ENCODE measurements at regions not wholly inside any gene's neighbourhood (a gene's known extent, or its start where the extent isn't known, plus 50 kb on each side); places are given as distances from the start of the nearest gene placed in this dataset.
"Not testable (repeated sequence)": the region's sequence is repeated elsewhere in the genome, so short reads cannot be mapped to it uniquely, and the experiment has no call there.

DNA sequence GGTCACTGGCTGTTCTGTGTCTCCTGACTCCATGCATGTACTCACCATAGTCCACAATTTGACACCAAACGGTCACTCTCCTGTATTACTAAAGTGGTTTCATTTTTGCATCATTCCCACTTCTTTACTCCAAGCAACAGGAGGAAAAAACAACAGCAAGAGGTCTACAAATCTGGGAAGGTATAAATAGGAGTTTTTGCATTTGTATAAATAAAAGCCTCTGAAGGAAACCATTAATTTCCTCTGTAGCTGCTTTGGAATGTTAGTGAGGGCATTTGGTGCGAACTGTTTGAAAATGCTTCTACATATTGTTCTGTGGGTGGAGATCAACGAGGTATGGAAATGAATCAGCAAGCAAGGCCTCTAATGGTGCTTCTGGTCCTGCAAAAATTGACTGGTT is 148.5 kb upstream of the DLX2 start:
- Mint-ChIP-seq H3K4me3 (no peak overlapping the region), H3K36me3 (no peaks in the 10 kb centered on the region), H3K27me3 (no peaks in the 10 kb centered on the region), H3K27ac (no peak overlapping the region), H3K9me3 (peaks cover 2% of the 10 kb centered on the region), H3K4me1 (peaks cover 33% of the 10 kb centered on the region)
- no peak for DNase-seq

DNA sequence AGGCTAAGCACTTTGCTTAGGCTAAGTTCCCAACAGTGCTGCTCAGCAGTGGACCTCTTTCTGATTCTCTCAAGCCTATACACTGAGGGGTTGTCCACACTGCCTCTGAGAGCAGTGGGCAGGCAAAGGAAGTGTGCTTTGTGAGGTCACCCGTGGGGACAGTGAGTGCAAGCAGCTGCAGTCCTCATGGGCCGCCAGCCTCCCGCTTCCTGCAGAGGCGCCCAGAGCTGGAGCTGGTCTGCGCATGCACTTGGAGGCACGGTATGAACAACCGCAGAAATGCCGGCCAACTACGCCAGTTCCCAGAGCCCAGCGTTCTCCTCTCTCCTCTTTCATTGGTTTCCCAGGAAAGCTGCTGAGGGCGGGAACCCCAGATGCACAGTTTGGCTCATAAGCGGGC is 149.5 kb upstream of the DLX2 start:
- no peak overlapping the region for H3K4me3 Mint-ChIP-seq
- DNase-seq = no peak
- peak overlapping the region; percentile 22 for H3K27ac Mint-ChIP-seq
- H3K27me3 Mint-ChIP-seq = no peaks in the 10 kb centered on the region
- no peaks in the 10 kb centered on the region for H3K36me3 Mint-ChIP-seq
- peaks cover 30% of the 10 kb centered on the region for H3K4me1 Mint-ChIP-seq
- H3K9me3 Mint-ChIP-seq = peaks cover 2% of the 10 kb centered on the region

GRCh38 chr2:172253190-172254052 is 150.7 kb upstream of the DLX2 start:
- Mint-ChIP-seq H3K27ac (peak overlapping the region; percentile 46), H3K4me1 (peaks cover 30% of the 10 kb centered on the region), H3K4me3 (no peak overlapping the region), H3K9me3 (peaks cover 2% of the 10 kb centered on the region), H3K36me3 (no peaks in the 10 kb centered on the region), H3K27me3 (no peaks in the 10 kb centered on the region)
- DNase-seq = peak; percentile 53

GRCh38 chr2:172256886-172257285 is 154.2 kb upstream of the DLX2 start:
- H3K9me3 Mint-ChIP-seq = peaks cover 2% of the 10 kb centered on the region
- no peak overlapping the region for H3K27ac Mint-ChIP-seq

GRCh38 chr2:172259827-172260226 is 157.1 kb upstream of the DLX2 start:
- no peaks in the 10 kb centered on the region for H3K9me3 Mint-ChIP-seq
- no peaks in the 10 kb centered on the region for H3K4me1 Mint-ChIP-seq
- no peaks in the 10 kb centered on the region for H3K36me3 Mint-ChIP-seq
- no peaks in the 10 kb centered on the region for H3K27me3 Mint-ChIP-seq
- no peak for DNase-seq
- H3K27ac Mint-ChIP-seq = no peak overlapping the region
- H3K4me3 Mint-ChIP-seq = no peak overlapping the region

More at GRCh38 chr2:172256886-172257285, 154.2 kb upstream of the DLX2 start:
- Mint-ChIP-seq H3K4me1 (peaks cover 21% of the 10 kb centered on the region), H3K36me3 (no peaks in the 10 kb centered on the region), H3K4me3 (no peak overlapping the region), H3K27me3 (no peaks in the 10 kb centered on the region)
- no peak for DNase-seq

- no peak for DNase-seq
- no peak overlapping the region for H3K4me3 Mint-ChIP-seq
- H3K27me3 Mint-ChIP-seq = no peaks in the 10 kb centered on the region
- H3K27ac Mint-ChIP-seq = no peak overlapping the region
- H3K4me1 Mint-ChIP-seq = no peaks in the 10 kb centered on the region
- H3K36me3 Mint-ChIP-seq = no peaks in the 10 kb centered on the region
- no peaks in the 10 kb centered on the region for H3K9me3 Mint-ChIP-seq
Measured at GRCh38 chr2:172260336-172260735, 157.6 kb upstream of the DLX2 start.

GRCh38 chr2:172261292-172261691 is 158.6 kb upstream of the DLX2 start:
- DNase-seq = no peak
- Mint-ChIP-seq H3K36me3 (no peaks in the 10 kb centered on the region), H3K9me3 (no peaks in the 10 kb centered on the region), H3K4me1 (no peaks in the 10 kb centered on the region), H3K4me3 (no peak overlapping the region), H3K27me3 (no peaks in the 10 kb centered on the region), H3K27ac (no peak overlapping the region)

- Mint-ChIP-seq H3K27me3 (no peaks in the 10 kb centered on the region), H3K27ac (no peak overlapping the region), H3K4me3 (no peak overlapping the region), H3K36me3 (no peaks in the 10 kb centered on the region), H3K4me1 (no peaks in the 10 kb centered on the region), H3K9me3 (no peaks in the 10 kb centered on the region)
- DNase-seq = no peak
Measured at GRCh38 chr2:172262486-172262885, 159.8 kb upstream of the DLX2 start.

- H3K4me1 Mint-ChIP-seq, H3K9me3 Mint-ChIP-seq, DNase-seq, H3K27ac Mint-ChIP-seq, H3K27me3 Mint-ChIP-seq, H3K4me3 Mint-ChIP-seq, H3K36me3 Mint-ChIP-seq: not testable (repeated sequence)
Measured at GRCh38 chr2:172264820-172265219, 162.1 kb upstream of the DLX2 start.

- not testable (repeated sequence) for H3K27me3 Mint-ChIP-seq, H3K27ac Mint-ChIP-seq, H3K9me3 Mint-ChIP-seq, H3K4me3 Mint-ChIP-seq, H3K36me3 Mint-ChIP-seq, DNase-seq
- H3K4me1 Mint-ChIP-seq = peaks cover 12% of the 10 kb centered on the region
Measured at GRCh38 chr2:172269507-172270244, 157.7 kb upstream of the ITGA6 start.

DNA sequence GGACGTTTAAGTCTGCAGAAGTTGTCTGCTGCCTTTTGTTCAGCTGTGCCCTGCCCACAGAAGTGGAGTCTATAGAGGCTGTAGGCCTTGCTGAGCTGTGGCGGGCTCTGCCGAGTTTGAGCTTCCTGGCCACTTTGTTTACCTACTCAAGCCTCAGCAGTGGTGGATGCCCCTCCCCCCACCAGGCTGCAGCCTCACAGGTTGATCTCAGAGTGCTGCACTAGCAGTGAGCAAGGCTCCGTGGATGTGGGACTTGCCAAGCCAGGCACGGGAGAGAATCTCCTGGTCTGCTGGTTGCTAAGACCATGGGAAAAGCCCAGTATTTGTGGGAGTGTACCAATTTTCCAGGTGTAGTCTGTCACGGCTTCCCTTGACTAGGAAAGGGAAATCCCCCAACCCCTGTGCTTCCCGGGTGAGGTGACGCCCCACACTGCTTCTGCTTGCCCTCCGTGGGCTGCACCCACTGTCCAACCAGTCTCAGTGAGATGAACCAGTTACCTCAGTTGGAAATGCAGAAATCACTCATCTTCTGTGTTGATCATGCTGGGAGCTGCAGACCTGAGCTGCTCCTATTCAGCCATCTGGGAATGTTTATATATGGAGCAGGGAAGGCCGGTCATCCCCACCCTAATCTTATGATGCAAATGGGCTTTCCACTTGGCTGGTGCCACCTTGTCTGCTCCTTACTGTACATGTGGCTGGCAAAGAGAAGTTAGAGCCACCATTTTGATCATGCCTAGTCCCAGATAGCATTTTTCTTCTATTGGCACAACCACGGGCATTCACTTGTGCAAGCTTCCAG is 156.9 kb upstream of the ITGA6 start:
- H3K9me3 Mint-ChIP-seq = no peaks in the 10 kb centered on the region
- no peak overlapping the region for H3K4me3 Mint-ChIP-seq
- peak; percentile 9 for DNase-seq
- H3K27me3 Mint-ChIP-seq = peaks cover 5% of the 10 kb centered on the region
- peaks cover 21% of the 10 kb centered on the region for H3K4me1 Mint-ChIP-seq
- no peak overlapping the region for H3K27ac Mint-ChIP-seq
- peaks cover 3% of the 10 kb centered on the region for H3K36me3 Mint-ChIP-seq

DNA sequence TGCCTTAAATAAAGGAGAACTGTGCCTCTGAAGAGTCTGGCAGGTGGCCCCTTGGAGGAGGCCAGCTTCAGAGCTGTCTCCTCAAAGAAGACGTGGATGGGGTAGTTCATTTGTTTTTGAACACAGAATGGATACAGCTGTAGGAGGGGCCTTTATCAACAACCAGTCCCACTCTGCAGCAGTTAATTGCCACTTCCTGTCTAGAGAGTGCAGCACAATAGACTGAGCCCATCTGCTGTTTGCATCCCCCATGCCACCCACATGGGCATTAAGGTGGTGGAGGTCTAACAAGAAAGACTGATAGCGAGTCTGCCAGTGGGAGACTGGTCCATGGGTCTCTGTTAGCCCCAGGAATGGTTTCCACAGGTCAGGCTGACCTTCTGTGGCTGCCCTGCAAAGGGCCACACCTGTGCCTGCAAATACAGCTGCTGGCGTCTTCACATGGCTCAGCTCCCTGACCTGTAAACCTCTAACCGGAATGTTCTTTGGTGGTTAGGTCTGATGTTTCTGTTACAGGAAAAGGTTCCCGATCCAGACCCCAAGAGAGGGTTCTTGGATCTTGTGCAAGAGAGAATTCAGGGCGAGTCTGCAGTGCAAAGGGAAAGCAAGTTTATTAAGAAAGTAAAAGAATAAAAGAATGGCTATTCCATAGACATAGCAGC is 153.3 kb upstream of the ITGA6 start:
- Mint-ChIP-seq H3K27me3 (peaks cover 5% of the 10 kb centered on the region), H3K27ac (no peak overlapping the region), H3K4me1 (peaks cover 19% of the 10 kb centered on the region), H3K4me3 (no peak overlapping the region), H3K9me3 (peaks cover 3% of the 10 kb centered on the region), H3K36me3 (peaks cover 3% of the 10 kb centered on the region)
- DNase-seq = no peak

GRCh38 chr2:172275239-172275638 is 152.1 kb upstream of the ITGA6 start:
- no peak for DNase-seq
- Mint-ChIP-seq H3K27me3 (peaks cover 5% of the 10 kb centered on the region), H3K9me3 (peaks cover 3% of the 10 kb centered on the region), H3K4me3 (no peak overlapping the region), H3K4me1 (peaks cover 19% of the 10 kb centered on the region), H3K36me3 (peaks cover 3% of the 10 kb centered on the region), H3K27ac (no peak overlapping the region)

DNA sequence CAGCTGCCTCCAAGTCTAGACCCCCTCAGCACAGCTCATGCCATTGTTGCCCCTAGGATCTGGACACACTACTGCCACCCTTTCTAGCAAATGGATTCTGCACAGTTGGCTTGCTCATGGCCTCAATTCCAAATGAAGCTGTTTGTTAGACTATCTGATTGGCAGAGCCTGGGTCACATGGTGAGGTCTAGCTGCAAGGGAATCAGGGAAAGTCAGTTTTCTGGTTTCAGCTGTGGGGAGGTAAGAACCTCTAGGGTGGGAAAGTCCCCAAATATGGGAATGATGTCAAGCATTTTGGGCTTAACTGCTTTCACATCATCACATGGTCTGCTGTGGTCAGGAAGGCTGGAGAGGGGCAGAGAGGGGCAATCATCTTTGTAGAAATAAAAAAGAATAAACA is 150.4 kb upstream of the ITGA6 start:
- H3K36me3 Mint-ChIP-seq = peaks cover 3% of the 10 kb centered on the region
- H3K27ac Mint-ChIP-seq = no peak overlapping the region
- no peak overlapping the region for H3K4me3 Mint-ChIP-seq
- H3K9me3 Mint-ChIP-seq = peaks cover 3% of the 10 kb centered on the region
- no peak for DNase-seq
- peaks cover 5% of the 10 kb centered on the region for H3K27me3 Mint-ChIP-seq
- peaks cover 13% of the 10 kb centered on the region for H3K4me1 Mint-ChIP-seq

DNA sequence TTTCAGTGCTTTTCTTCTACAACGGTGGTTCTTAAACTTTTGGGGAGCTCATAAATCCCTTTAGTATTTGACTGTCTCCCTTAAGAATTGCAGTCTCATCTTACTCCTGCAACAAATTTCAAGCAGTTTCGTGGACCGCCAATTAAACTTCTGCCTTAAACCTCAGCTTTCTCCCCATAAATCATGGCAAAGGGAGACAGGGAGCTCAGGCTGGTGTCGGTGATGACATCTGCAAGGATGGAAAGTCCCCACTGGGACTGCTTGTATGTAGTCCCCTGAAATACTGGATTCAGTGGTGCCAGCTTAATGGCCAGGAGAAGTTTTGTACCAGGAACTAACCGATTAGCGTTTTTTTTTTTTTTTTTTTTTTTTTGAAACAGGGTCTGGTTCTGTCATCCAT is 148.7 kb upstream of the ITGA6 start:
- peaks cover 3% of the 10 kb centered on the region for H3K9me3 Mint-ChIP-seq
- peaks cover 13% of the 10 kb centered on the region for H3K4me1 Mint-ChIP-seq
- DNase-seq = no peak
- H3K27ac Mint-ChIP-seq = no peak overlapping the region
- peaks cover 3% of the 10 kb centered on the region for H3K36me3 Mint-ChIP-seq
- H3K4me3 Mint-ChIP-seq = no peak overlapping the region
- peaks cover 5% of the 10 kb centered on the region for H3K27me3 Mint-ChIP-seq
